Fibroblast of pulmonary artery (primary cell): ENCODE measurements at regions not wholly inside any gene's neighbourhood (a gene's known extent, or its start where the extent isn't known, plus 50 kb on each side); places are given as distances from the start of the nearest gene placed in this dataset.

ENCODE experiments used
- DNase-seq: peaks from one replicate; pipeline ENCODE4 v3.0.0-alpha.2; 2010; ENCODE audit warnings: low read depth
- H3K4me3 ChIP-seq: replicated peaks from 2 replicates; pipeline ENCODE4 v1.5.1; 2011; ENCODE audit warnings: low read depth, mild to moderate bottlenecking, control low read depth, low read length, moderate library complexity
- CTCF ChIP-seq: IDR thresholded peaks from 2 replicates; pipeline ENCODE4 v1.5.1; 2011; ENCODE audit warnings: mild to moderate bottlenecking, control low read depth, low read length, inconsistent platforms; ENCODE audit errors: missing control alignments

GRCh38 chr19:27673986-27674385, 1539.0 kb downstream of the UQCRFS1 start:
- no peak overlapping the region for H3K4me3 ChIP-seq
- DNase-seq: no peak
- no peak for TF ChIP-seq CTCF

GRCh38 chr19:27672309-27673047, 1540.5 kb downstream of the UQCRFS1 start:
- TF ChIP-seq CTCF: no peak
- DNase-seq: no peak
- no peak overlapping the region for H3K4me3 ChIP-seq

- no peak for TF ChIP-seq CTCF
- DNase-seq: no peak
- H3K4me3 ChIP-seq: no peak overlapping the region
These were observed 1541.1 kb downstream of the UQCRFS1 start for GRCh38 chr19:27671876-27672275.

- no peak overlapping the region for H3K4me3 ChIP-seq
- TF ChIP-seq CTCF: no peak
- no peak for DNase-seq
These were observed 1552.5 kb downstream of the UQCRFS1 start for GRCh38 chr19:27660428-27660827.

GRCh38 chr19:27657271-27658051, 1555.5 kb downstream of the UQCRFS1 start:
- no peak overlapping the region for H3K4me3 ChIP-seq
- no peak for DNase-seq
- no peak for TF ChIP-seq CTCF

GRCh38 chr19:27654266-27654990, 1558.5 kb downstream of the UQCRFS1 start:
- TF ChIP-seq CTCF: no peak
- DNase-seq: no peak
- no peak overlapping the region for H3K4me3 ChIP-seq
